Liver (tissue), 3 donors: ENCODE measurements at regions not wholly inside any gene's neighbourhood (a gene's known extent, or its start where the extent isn't known, plus 50 kb on each side); places are given as distances from the start of the nearest gene placed in this dataset.

ENCODE experiments used
- RAD21 ChIP-seq, 2 donors: IDR thresholded peaks; 2 replicates each; pipeline ENCODE4 v1.6.1; 2016; ENCODE audit warnings: antibody characterized with exemption in 2 of 2, mild to moderate bottlenecking in 2 of 2
- TF ChIP-seq, protein P1 (sequence below): fragments of 150-350 bp; IDR thresholded peaks from 2 replicates; pipeline ENCODE4 v1.5.1; 2017; ENCODE audit warnings: improper control_type of control experiment, low read depth, low read length; ENCODE audit not compliant: missing input control
- donor health status: healthy.
- donor health status: healthy.

DNA sequence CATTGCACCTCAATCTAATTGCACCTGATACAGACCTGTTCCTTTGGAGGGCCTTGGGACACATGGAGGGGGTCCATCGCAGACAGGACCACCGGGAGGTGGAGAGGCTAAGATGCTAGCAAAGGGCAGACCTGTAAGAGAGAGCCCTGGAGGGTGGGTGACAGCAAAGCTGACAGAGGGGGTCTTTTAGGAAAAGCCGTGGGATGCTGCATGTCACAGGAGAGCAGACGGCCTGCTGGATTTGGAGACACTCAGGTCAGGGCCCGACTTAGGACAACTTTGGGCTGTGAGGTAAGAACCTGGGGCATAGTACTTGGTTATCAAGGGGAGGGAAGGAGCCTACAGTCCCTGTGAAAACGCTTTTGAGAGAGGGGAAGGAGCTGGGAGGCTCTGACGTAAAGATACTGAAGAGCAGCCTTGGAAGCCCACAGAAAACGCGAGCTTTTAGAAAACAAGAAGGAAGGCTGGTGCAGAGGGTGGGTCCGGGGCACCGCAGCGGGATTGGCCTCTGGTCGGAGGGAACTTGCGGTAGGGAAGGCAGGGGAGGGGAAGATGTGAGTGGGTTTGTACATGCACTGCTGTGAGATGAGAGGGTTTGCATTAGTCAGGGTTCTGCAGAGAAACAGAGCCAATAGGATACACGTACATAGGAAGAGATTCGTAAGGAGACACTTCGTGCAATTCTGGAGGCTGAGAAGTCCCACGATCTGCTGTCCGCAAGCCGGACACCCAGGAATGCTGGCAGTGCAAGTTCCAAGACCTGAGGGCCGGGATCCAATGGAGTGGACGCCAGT, 868.5 kb downstream of the TBC1D22A start:
- TF ChIP-seq, protein P1, sequence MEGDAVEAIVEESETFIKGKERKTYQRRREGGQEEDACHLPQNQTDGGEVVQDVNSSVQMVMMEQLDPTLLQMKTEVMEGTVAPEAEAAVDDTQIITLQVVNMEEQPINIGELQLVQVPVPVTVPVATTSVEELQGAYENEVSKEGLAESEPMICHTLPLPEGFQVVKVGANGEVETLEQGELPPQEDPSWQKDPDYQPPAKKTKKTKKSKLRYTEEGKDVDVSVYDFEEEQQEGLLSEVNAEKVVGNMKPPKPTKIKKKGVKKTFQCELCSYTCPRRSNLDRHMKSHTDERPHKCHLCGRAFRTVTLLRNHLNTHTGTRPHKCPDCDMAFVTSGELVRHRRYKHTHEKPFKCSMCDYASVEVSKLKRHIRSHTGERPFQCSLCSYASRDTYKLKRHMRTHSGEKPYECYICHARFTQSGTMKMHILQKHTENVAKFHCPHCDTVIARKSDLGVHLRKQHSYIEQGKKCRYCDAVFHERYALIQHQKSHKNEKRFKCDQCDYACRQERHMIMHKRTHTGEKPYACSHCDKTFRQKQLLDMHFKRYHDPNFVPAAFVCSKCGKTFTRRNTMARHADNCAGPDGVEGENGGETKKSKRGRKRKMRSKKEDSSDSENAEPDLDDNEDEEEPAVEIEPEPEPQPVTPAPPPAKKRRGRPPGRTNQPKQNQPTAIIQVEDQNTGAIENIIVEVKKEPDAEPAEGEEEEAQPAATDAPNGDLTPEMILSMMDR, result no peak
- TF ChIP-seq RAD21 (IDR thresholded peaks at IDR 0.05), result no peak
